H9 (cell line): ENCODE measurements at regions not wholly inside any gene's neighbourhood (a gene's known extent, or its start where the extent isn't known, plus 50 kb on each side); places are given as distances from the start of the nearest gene placed in this dataset.

ENCODE experiments used
- DNase-seq: peaks from one replicate; pipeline ENCODE4 v3.0.0-alpha.2; 2017
- H2AFZ ChIP-seq: one replicate; pipeline ENCODE4 v1.6.1; 2013; ENCODE audit warnings: mild to moderate bottlenecking, low read length, control low read depth, moderate library complexity
- H2AK5ac ChIP-seq: 2 replicates; pipeline ENCODE4 v1.6.1; 2013; ENCODE audit warnings: low read length, control low read depth, mixed read lengths; ENCODE audit not compliant: insufficient read length
- H2BK120ac ChIP-seq: one replicate; pipeline ENCODE4 v1.6.1; 2013; ENCODE audit warnings: low read depth, mild to moderate bottlenecking, low read length, control low read depth, inconsistent platforms; ENCODE audit not compliant: poor library complexity, severe bottlenecking
- H2BK12ac ChIP-seq: 2 replicates; pipeline ENCODE4 v1.6.1; 2013; ENCODE audit warnings: low read length, control low read depth, mixed read lengths, low read depth; ENCODE audit not compliant: insufficient read length
- H2BK15ac ChIP-seq: 2 replicates; pipeline ENCODE4 v1.6.1; 2013; ENCODE audit warnings: low read depth, low read length, control low read depth
- H2BK20ac ChIP-seq: one replicate; pipeline ENCODE4 v1.6.1; 2013; ENCODE audit warnings: low read depth, mild to moderate bottlenecking, low read length, control low read depth, inconsistent platforms; ENCODE audit not compliant: poor library complexity, severe bottlenecking
- H2BK5ac ChIP-seq: 2 replicates; pipeline ENCODE4 v1.6.1; 2013; ENCODE audit warnings: low read length, control low read depth, mixed read lengths; ENCODE audit not compliant: insufficient read length
- H3K14ac ChIP-seq: 2 replicates; pipeline ENCODE4 v1.6.1; 2013; ENCODE audit warnings: low read length, control low read depth; ENCODE audit not compliant: insufficient read depth
- H3K18ac ChIP-seq: 2 replicates; pipeline ENCODE4 v1.6.1; 2013; ENCODE audit warnings: low read depth, mild to moderate bottlenecking, mixed read lengths, low read length, control low read depth; ENCODE audit not compliant: insufficient read length
- H3K23ac ChIP-seq: 2 replicates; pipeline ENCODE4 v1.6.1; 2013; ENCODE audit warnings: low read length, control low read depth, mixed read lengths, low read depth; ENCODE audit not compliant: insufficient read length
- H3K23me2 ChIP-seq: 2 replicates; pipeline ENCODE4 v1.6.1; 2013; ENCODE audit warnings: low read depth, mild to moderate bottlenecking, mixed read lengths, low read length, control low read depth; ENCODE audit not compliant: insufficient read length, poor library complexity, severe bottlenecking
- H3K27ac ChIP-seq: 2 replicates; pipeline ENCODE4 v1.5.1; 2013; ENCODE audit warnings: low read length, control low read depth, mixed read lengths, low read depth; ENCODE audit not compliant: insufficient read length
- H3K27me3 ChIP-seq: 2 replicates; pipeline ENCODE4 v1.6.1; 2013; ENCODE audit warnings: low read length, control low read depth, inconsistent platforms; ENCODE audit not compliant: insufficient read depth
- H3K4ac ChIP-seq: 2 replicates; pipeline ENCODE4 v1.6.1; 2013; ENCODE audit warnings: low read depth, mild to moderate bottlenecking, control low read depth, inconsistent platforms, low read length, moderate library complexity
- H3K4me1 ChIP-seq: 2 replicates; pipeline ENCODE4 v1.6.1; 2013; ENCODE audit warnings: low read length, control low read depth, inconsistent platforms; ENCODE audit not compliant: insufficient read depth
- H3K4me2 ChIP-seq: 2 replicates; pipeline ENCODE4 v1.6.1; 2013; ENCODE audit warnings: low read length, control low read depth, mixed read lengths; ENCODE audit not compliant: insufficient read length, insufficient read depth
- H3K56ac ChIP-seq: 2 replicates; pipeline ENCODE4 v1.6.1; 2013; ENCODE audit warnings: low read depth, mild to moderate bottlenecking, mixed read lengths, low read length, control low read depth; ENCODE audit not compliant: insufficient read length
- H3K79me1 ChIP-seq: 2 replicates; pipeline ENCODE4 v1.6.1; 2013; ENCODE audit warnings: low read depth, mild to moderate bottlenecking, moderate library complexity, low read length, control low read depth, inconsistent platforms; ENCODE audit not compliant: insufficient read depth, poor library complexity, severe bottlenecking
- H3K79me2 ChIP-seq: 2 replicates; pipeline ENCODE4 v1.6.1; 2013; ENCODE audit warnings: low read length, control low read depth, inconsistent platforms; ENCODE audit not compliant: insufficient read depth
- H3K9ac ChIP-seq: 2 replicates; pipeline ENCODE4 v1.6.1; 2013; ENCODE audit warnings: low read length, control low read depth, mixed read lengths; ENCODE audit not compliant: insufficient read length; ENCODE audit errors: extremely low read depth
- H3K9me3 ChIP-seq: one replicate; pipeline ENCODE4 v1.6.1; 2013; ENCODE audit warnings: low read depth, low read length, inconsistent platforms; ENCODE audit not compliant: control insufficient read depth
- H3T11ph ChIP-seq: one replicate; pipeline ENCODE4 v1.6.1; 2013; ENCODE audit warnings: mild to moderate bottlenecking, low read length, control low read depth, inconsistent platforms
- H4K20me1 ChIP-seq: one replicate; pipeline ENCODE4 v1.6.1; 2013; ENCODE audit not compliant: control insufficient read depth, insufficient read length, insufficient read depth
- H4K5ac ChIP-seq: 2 replicates; pipeline ENCODE4 v1.6.1; 2013; ENCODE audit warnings: low read depth, mild to moderate bottlenecking, mixed read lengths, low read length, control low read depth; ENCODE audit not compliant: insufficient read length
- H4K8ac ChIP-seq: replicated peaks from 2 replicates; pipeline ENCODE4 v1.6.1; 2013; ENCODE audit warnings: low read length, control low read depth, mixed read lengths, low read depth; ENCODE audit not compliant: insufficient read length
- H4K91ac ChIP-seq: 2 replicates; pipeline ENCODE4 v1.6.1; 2013; ENCODE audit warnings: low read depth, mild to moderate bottlenecking, moderate library complexity, mixed read lengths, low read length, control low read depth; ENCODE audit not compliant: insufficient read length
- H3K27ac Mint-ChIP-seq, 3 experiments: 2 replicates in 2 of 3; 3 replicates in 1 of 3; pipeline ENCODE4 v1.8.0; 2020 to 2021; ENCODE audit warnings: mixed read lengths in 3 of 3, mild to moderate bottlenecking in 1 of 3, moderate library complexity in 1 of 3
- H3K27me3 Mint-ChIP-seq: 2 replicates; pipeline ENCODE4 v1.8.0; 2021; ENCODE audit warnings: low read depth, mild to moderate bottlenecking, moderate library complexity, mixed read lengths
- H3K36me3 Mint-ChIP-seq, 3 experiments: 2 replicates in 2 of 3; 3 replicates in 1 of 3; pipeline ENCODE4 v1.8.0; 2020 to 2021; ENCODE audit warnings: low read depth in 3 of 3, mixed read lengths in 3 of 3; ENCODE audit not compliant: insufficient read depth in 1 of 3
- H3K4me1 Mint-ChIP-seq, 2 experiments: 2 replicates each; pipeline ENCODE4 v1.8.0; 2020; ENCODE audit warnings: mixed read lengths in 2 of 2
- H3K4me3 Mint-ChIP-seq, 2 experiments: 2 replicates in 1 of 2; 3 replicates in 1 of 2; pipeline ENCODE4 v1.8.0; 2020 to 2021; ENCODE audit warnings: mild to moderate bottlenecking in 2 of 2, mixed read lengths in 2 of 2, moderate library complexity in 1 of 2
- H3K9me3 Mint-ChIP-seq, 2 experiments: 2 replicates in 1 of 2; 3 replicates in 1 of 2; pipeline ENCODE4 v1.8.0; 2020; ENCODE audit warnings: mild to moderate bottlenecking in 2 of 2, mixed read lengths in 2 of 2, moderate library complexity in 1 of 2
- CTCF ChIP-seq: fragments of 200-600 bp; sonication (generic); conservative IDR thresholded peaks from 3 replicates; pipeline ENCODE4 v1.8.0; 2021; ENCODE audit warnings: antibody characterized with exemption, mild to moderate bottlenecking
- WGBS: extraction: QIAGEN DNeasy Blood & Tissue Kit; methylation state at CpG from one replicate; pipeline ENCODE4 v1.1.7; 2013; ENCODE audit warnings: missing lambda C conversion rate, low lambda C conversion rate, mixed read lengths; ENCODE audit not compliant: insufficient read length; ENCODE audit errors: extremely low coverage; 5-methylcytosine and 5-hydroxymethylcytosine counted together

- H3K9me3 Mint-ChIP-seq = peaks cover 16% of the 10 kb centered on the region in 2 experiments
Observed at GRCh38 chr12:94834036-94834625, 169.4 kb downstream of the NDUFA12 start.

More at GRCh38 chr12:94834036-94834625, 169.4 kb downstream of the NDUFA12 start:
- H3K9me3 ChIP-seq = no peaks in the 10 kb centered on the region
- H3K23ac ChIP-seq = no peak overlapping the region
- H3K4me1 ChIP-seq = no peaks in the 10 kb centered on the region
- no peak overlapping the region for H3T11ph ChIP-seq
- no peak overlapping the region for H2BK120ac ChIP-seq
- no peak overlapping the region for H2BK12ac ChIP-seq
- H3K9ac ChIP-seq = no peak overlapping the region
- H2BK15ac ChIP-seq = no peak overlapping the region
- H3K18ac ChIP-seq = no peak overlapping the region
- Mint-ChIP-seq H3K4me1 (peaks cover 21 to 26% of the 10 kb centered on the region in 2 experiments), H3K27me3 (peaks cover 2% of the 10 kb centered on the region; the same call in 1 of the 2 replicates), H3K36me3 (peaks cover 0 to 11% (median 4%) of the 10 kb centered on the region in 3 experiments; a peak in 5 of 7 replicates), H3K4me3 (no peak overlapping the region), H3K27ac (no peak overlapping the region)
- TF ChIP-seq CTCF = no peak
- H3K23me2 ChIP-seq = no peaks in the 10 kb centered on the region
- no peak overlapping the region for H3K27ac ChIP-seq
- H4K8ac ChIP-seq = no peak overlapping the region
- no peaks in the 10 kb centered on the region for H3K79me2 ChIP-seq
- no peak overlapping the region for H3K4me2 ChIP-seq
- no peak overlapping the region for H2AK5ac ChIP-seq
- no peak overlapping the region for H4K91ac ChIP-seq
- H3K14ac ChIP-seq = no peak overlapping the region
- no peak overlapping the region for H2BK20ac ChIP-seq
- no peak for DNase-seq
- no peak overlapping the region for H3K4ac ChIP-seq
- H4K20me1 ChIP-seq = no peaks in the 10 kb centered on the region
- H3K79me1 ChIP-seq = no peaks in the 10 kb centered on the region
- no peak overlapping the region for H2AFZ ChIP-seq
- no peak overlapping the region for H2BK5ac ChIP-seq
- WGBS = no CpG with 5 or more reads among the region's 14 CpGs
- no peak overlapping the region for H4K5ac ChIP-seq
- H3K27me3 ChIP-seq = no peaks in the 10 kb centered on the region
- H3K56ac ChIP-seq = no peak overlapping the region
